Peyer's patch (tissue), 4 donors: ENCODE measurements at regions not wholly inside any gene's neighbourhood (a gene's known extent, or its start where the extent isn't known, plus 50 kb on each side); places are given as distances from the start of the nearest gene placed in this dataset.

ENCODE experiments used
- DNase-seq, 3 donors: peaks; one replicate each; pipeline ENCODE4 v3.0.0-alpha.2; 2017 to 2019
- H3K27ac ChIP-seq, 4 donors: fragments of 200-600 bp; sonication (generic); one replicate each; pipeline ENCODE4 v1.5.1; 2016 to 2019
- H3K27me3 ChIP-seq, 2 donors: fragments of 200-600 bp; sonication (generic); one replicate each; pipeline ENCODE4 v1.5.1; 2019
- H3K36me3 ChIP-seq, 3 donors: fragments of 200-600 bp; sonication (generic); one replicate each; pipeline ENCODE4 v1.5.1; 2016 to 2019
- H3K4me1 ChIP-seq, 4 donors: fragments of 200-600 bp; sonication (generic); one replicate each; pipeline ENCODE4 v1.5.1; 2016 to 2019
- H3K4me3 ChIP-seq, 4 donors: fragments of 200-600 bp; sonication (generic); 1 replicate in 3 of 4; 2 replicates in 1 of 4; pipeline ENCODE4 v1.5.1; 2016 to 2019; ENCODE audit warnings: mild to moderate bottlenecking in 1 of 4
- H3K9me3 ChIP-seq, 4 donors: fragments of 200-600 bp; sonication (generic); one replicate each; pipeline ENCODE4 v1.5.1; 2016 to 2019; ENCODE audit warnings: mild to moderate bottlenecking in 1 of 4
- CTCF ChIP-seq, 6 experiments: fragments of 450-650 bp in 4 of 6; fragments of 200-600 bp in 2 of 6; sonication (generic) in 1 of 6; IDR thresholded peaks; one replicate each; pipeline ENCODE4 v1.5.1; 2017 to 2019; ENCODE audit warnings: antibody characterized with exemption in 6 of 6, mild to moderate bottlenecking in 3 of 6, moderate library complexity in 1 of 6
- POLR2A ChIP-seq, 2 donors: fragments of 450-650 bp; IDR thresholded peaks; one replicate each; pipeline ENCODE4 v1.5.1; 2017; ENCODE audit warnings: antibody characterized with exemption in 2 of 2, mild to moderate bottlenecking in 2 of 2, moderate library complexity in 2 of 2

DNA sequence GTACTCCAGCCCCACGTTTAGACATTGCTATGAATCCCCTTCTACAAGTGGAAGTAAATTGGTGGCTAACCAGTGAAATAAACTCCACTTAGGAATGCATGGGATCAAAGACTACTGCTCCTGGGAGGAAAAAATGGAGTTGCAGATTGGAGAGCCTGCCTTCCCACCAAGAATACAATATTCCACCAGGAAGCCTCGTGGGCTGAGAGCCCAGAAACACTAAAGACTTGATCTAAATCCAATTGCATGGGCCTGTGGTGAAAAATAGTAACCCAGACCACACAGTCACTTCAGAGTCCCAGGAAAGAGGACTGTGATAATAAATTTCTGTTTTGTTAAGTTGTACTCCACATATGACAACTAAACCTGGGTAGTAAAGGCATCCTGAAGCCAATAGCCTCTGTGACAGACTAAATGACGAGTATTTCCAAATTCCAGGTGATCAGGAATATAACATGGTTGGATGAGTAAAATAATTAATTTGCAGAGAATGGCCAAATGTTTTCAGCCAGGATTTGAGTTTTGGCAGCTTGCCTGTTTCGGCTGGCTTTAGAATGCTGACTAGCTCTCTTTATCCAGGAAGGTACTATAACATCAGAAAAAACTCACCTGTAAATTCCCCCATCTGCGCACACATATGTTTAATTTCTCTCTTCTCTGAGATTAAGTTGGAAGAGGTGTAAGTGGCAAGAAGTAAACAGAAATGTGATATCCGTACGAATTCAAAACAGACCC, 480.3 kb downstream of the LIG4 start:
- Histone ChIP-seq H3K4me1 (no peaks in the 10 kb centered on the region), H3K36me3 (no peaks in the 10 kb centered on the region), H3K9me3 (no peaks in the 10 kb centered on the region), H3K27ac (no peak overlapping the region), H3K4me3 (no peak overlapping the region), H3K27me3 (no peaks in the 10 kb centered on the region)
- DNase-seq: no peak
- TF ChIP-seq POLR2A (IDR thresholded peaks at IDR 0.05) (no peak), CTCF (IDR thresholded peaks at IDR 0.05) (no peak)

- no peak overlapping the region for H3K4me3 ChIP-seq
- no peaks in the 10 kb centered on the region for H3K36me3 ChIP-seq
- DNase-seq: no peak
- no peaks in the 10 kb centered on the region for H3K9me3 ChIP-seq
- H3K4me1 ChIP-seq: no peaks in the 10 kb centered on the region
- H3K27ac ChIP-seq: no peak overlapping the region
- no peak for TF ChIP-seq POLR2A (IDR thresholded peaks at IDR 0.05)
- no peak for TF ChIP-seq CTCF (IDR thresholded peaks at IDR 0.05)
- H3K27me3 ChIP-seq: no peaks in the 10 kb centered on the region
Observed at GRCh38 chr13:107733276-107733675, 482.1 kb downstream of the LIG4 start.

DNA sequence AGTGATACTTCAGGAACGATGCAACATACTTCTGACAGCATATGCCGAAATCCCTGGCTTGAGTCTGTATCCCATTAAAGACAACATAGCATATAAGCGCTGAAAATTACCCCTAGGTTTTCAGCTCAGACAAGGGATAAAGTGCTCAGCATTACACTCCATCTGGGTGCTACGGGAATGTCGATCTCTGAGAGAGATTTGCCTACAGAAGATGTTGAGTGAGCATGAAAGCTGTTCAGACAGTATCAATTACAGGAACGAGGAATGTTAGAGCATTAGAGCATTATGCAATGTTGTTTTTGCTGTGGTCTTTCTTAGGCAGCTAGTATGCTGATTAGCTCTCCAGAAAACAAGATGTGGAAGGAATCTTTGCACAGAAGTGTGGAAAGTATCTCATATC, 484.5 kb downstream of the LIG4 start:
- H3K4me3 ChIP-seq: no peak overlapping the region

DNA sequence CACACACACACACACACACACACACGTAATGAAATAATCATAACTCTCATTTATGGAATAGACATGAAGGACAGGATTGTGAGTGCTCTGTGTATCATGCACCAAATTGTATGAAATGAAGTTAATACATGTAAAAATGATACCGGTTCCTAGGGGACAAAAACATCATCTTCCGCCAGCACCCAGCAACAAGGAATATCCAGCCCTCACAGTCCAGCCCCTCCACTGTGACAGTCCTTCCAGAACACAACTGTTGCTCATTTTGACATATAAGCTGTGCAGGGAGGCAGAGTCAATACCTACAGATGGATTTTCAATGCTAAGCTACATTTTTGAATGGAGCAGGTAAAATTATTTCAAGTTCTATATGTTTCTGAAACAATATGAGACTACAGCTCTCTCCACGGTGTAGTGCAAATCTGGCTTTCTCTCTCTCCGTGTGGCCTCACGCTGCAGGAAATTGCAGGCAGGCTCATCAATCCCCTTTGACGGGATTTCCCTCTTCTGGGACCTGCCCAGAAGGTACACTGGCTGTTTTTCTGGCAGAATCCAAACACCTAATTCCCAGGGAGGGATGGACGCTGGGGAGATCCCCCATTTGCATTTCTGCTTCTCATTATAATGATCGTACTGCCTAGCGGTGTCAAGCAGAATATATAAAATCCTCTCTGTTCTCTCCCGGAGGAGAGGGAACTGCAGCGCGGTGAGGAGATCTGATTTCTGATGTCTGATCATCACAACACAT, 494.0 kb downstream of the LIG4 start:
- no peak for DNase-seq
- no peaks in the 10 kb centered on the region for H3K27me3 ChIP-seq
- no peak overlapping the region for H3K4me3 ChIP-seq
- TF ChIP-seq POLR2A (IDR thresholded peaks at IDR 0.05): no peak
- no peak for TF ChIP-seq CTCF (IDR thresholded peaks at IDR 0.05)
- no peaks in the 10 kb centered on the region for H3K4me1 ChIP-seq
- H3K36me3 ChIP-seq: no peaks in the 10 kb centered on the region
- H3K9me3 ChIP-seq: no peaks in the 10 kb centered on the region
- H3K27ac ChIP-seq: no peak overlapping the region

More for the DNA sequence above, 484.5 kb downstream of the LIG4 start:
- Histone ChIP-seq H3K27ac (no peak overlapping the region), H3K9me3 (no peaks in the 10 kb centered on the region), H3K4me1 (no peaks in the 10 kb centered on the region), H3K36me3 (no peaks in the 10 kb centered on the region), H3K27me3 (no peaks in the 10 kb centered on the region)
- TF ChIP-seq CTCF (IDR thresholded peaks at IDR 0.05): no peak
- TF ChIP-seq POLR2A (IDR thresholded peaks at IDR 0.05): no peak
- no peak for DNase-seq

DNA sequence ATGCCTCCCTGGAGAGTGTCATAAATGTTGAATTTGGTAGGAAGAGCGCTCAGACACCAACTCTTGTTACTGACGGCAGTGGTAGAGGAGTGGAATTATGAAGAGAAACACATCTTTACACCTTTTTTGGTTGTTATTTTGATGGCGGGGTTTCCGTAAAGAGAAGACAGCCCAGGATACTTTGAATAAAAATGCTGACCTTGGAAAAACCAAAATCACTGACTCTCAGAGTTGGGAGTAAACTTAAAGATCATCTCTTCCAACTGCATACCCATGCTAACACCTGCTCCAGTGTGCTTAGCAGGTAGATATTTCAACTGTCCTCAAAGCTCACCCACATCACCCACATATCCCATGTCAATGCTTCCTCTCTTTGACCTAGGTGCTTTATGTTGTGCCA, 498.6 kb downstream of the LIG4 start:
- Histone ChIP-seq H3K9me3 (no peaks in the 10 kb centered on the region), H3K27ac (no peak overlapping the region), H3K4me3 (no peak overlapping the region), H3K36me3 (no peaks in the 10 kb centered on the region), H3K27me3 (no peaks in the 10 kb centered on the region), H3K4me1 (no peaks in the 10 kb centered on the region)
- TF ChIP-seq POLR2A (IDR thresholded peaks at IDR 0.05): no peak
- no peak for TF ChIP-seq CTCF (IDR thresholded peaks at IDR 0.05)
- DNase-seq: no peak
